H1 (cell line): ENCODE measurements at regions not wholly inside any gene's neighbourhood (a gene's known extent, or its start where the extent isn't known, plus 50 kb on each side); places are given as distances from the start of the nearest gene placed in this dataset.

Experiments
- GTF2F1 ChIP-seq: IDR thresholded peaks from 2 replicates; pipeline ENCODE4 v1.6.1; 2012; ENCODE audit warnings: low read depth, low read length, improper control_type of control experiment, borderline replicate concordance
- POLR2A ChIP-seq, 2 experiments: IDR thresholded peaks; 1 replicate in 1 of 2; 2 replicates in 1 of 2; pipeline ENCODE4 v1.6.1; 2011; ENCODE audit warnings: low read depth in 2 of 2, low read length in 2 of 2, mild to moderate bottlenecking in 2 of 2; ENCODE audit errors: control extremely low read depth in 1 of 2
- TAF7 ChIP-seq: optimal IDR thresholded peaks from 2 replicates; pipeline ENCODE3; 2011; ENCODE audit warnings: low read depth, mild to moderate bottlenecking, inconsistent platforms, low read length, moderate library complexity, borderline replicate concordance
- TBP ChIP-seq: IDR thresholded peaks from 2 replicates; pipeline ENCODE4 v1.6.1; 2011; ENCODE audit warnings: low read depth, low read length, improper control_type of control experiment
- TF ChIP-seq, protein P1 (sequence below): fragments of 300-600 bp; sonication (generic); IDR thresholded peaks from 2 replicates; pipeline ENCODE4 v1.7.1; 2012; ENCODE audit warnings: low read length, moderate library complexity, mild to moderate bottlenecking, inconsistent platforms; ENCODE audit not compliant: insufficient replicate concordance
- TF ChIP-seq, protein P2 (sequence below), 3 experiments: IDR thresholded peaks; 1 replicate in 2 of 3; 2 replicates in 1 of 3; pipeline versions ENCODE4 v1.5.1 to v1.6.1; 2011; ENCODE audit warnings: low read length in 3 of 3, mild to moderate bottlenecking in 3 of 3, inconsistent platforms in 2 of 3, low read depth in 1 of 3, moderate library complexity in 1 of 3; ENCODE audit not compliant: insufficient read depth in 1 of 3; ENCODE audit errors: control extremely low read depth in 1 of 3
- TF ChIP-seq, protein P3 (sequence below): IDR thresholded peaks from 2 replicates; pipeline ENCODE4 v1.6.1; 2012; ENCODE audit warnings: inconsistent platforms

DNA sequence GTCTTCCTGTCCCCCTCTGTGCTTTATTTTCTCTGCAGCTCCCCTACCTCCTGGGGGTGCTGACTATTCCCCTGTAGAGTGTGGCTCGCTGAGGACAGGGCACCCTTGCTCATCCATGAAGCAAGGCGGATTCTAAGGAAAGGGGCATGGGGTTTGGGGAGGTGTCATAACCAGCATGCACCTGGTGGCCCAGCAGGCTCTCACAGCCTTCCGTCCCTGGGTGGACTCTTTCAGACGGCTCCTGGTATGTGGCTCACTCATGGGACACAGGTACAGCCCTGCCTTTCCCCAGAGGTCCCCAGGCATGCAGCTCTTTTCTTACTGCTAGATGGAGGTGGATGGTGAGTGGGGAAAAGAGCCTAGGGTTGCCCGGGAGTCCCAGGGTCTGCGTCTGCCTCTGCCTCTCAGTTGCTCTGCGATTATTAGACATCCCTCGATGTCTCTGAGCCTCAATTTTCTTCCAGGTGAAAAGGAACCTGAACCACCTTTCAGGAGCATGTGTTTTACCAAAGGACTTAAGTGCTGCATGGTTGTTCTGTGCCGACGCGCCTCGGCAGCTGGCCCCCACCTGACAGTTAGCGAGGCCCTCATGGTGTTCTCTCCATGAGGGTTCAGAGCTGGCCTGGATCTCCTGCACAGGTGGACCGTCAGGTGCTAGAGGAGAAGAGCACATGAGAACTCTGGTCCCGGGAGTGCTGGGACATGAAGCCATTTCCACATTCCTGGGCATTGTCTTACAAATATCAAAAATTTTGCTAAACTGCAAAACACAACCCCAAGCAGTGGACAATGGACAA lies 172.5 kb upstream of the SHH start:
- TF ChIP-seq, protein P1, sequence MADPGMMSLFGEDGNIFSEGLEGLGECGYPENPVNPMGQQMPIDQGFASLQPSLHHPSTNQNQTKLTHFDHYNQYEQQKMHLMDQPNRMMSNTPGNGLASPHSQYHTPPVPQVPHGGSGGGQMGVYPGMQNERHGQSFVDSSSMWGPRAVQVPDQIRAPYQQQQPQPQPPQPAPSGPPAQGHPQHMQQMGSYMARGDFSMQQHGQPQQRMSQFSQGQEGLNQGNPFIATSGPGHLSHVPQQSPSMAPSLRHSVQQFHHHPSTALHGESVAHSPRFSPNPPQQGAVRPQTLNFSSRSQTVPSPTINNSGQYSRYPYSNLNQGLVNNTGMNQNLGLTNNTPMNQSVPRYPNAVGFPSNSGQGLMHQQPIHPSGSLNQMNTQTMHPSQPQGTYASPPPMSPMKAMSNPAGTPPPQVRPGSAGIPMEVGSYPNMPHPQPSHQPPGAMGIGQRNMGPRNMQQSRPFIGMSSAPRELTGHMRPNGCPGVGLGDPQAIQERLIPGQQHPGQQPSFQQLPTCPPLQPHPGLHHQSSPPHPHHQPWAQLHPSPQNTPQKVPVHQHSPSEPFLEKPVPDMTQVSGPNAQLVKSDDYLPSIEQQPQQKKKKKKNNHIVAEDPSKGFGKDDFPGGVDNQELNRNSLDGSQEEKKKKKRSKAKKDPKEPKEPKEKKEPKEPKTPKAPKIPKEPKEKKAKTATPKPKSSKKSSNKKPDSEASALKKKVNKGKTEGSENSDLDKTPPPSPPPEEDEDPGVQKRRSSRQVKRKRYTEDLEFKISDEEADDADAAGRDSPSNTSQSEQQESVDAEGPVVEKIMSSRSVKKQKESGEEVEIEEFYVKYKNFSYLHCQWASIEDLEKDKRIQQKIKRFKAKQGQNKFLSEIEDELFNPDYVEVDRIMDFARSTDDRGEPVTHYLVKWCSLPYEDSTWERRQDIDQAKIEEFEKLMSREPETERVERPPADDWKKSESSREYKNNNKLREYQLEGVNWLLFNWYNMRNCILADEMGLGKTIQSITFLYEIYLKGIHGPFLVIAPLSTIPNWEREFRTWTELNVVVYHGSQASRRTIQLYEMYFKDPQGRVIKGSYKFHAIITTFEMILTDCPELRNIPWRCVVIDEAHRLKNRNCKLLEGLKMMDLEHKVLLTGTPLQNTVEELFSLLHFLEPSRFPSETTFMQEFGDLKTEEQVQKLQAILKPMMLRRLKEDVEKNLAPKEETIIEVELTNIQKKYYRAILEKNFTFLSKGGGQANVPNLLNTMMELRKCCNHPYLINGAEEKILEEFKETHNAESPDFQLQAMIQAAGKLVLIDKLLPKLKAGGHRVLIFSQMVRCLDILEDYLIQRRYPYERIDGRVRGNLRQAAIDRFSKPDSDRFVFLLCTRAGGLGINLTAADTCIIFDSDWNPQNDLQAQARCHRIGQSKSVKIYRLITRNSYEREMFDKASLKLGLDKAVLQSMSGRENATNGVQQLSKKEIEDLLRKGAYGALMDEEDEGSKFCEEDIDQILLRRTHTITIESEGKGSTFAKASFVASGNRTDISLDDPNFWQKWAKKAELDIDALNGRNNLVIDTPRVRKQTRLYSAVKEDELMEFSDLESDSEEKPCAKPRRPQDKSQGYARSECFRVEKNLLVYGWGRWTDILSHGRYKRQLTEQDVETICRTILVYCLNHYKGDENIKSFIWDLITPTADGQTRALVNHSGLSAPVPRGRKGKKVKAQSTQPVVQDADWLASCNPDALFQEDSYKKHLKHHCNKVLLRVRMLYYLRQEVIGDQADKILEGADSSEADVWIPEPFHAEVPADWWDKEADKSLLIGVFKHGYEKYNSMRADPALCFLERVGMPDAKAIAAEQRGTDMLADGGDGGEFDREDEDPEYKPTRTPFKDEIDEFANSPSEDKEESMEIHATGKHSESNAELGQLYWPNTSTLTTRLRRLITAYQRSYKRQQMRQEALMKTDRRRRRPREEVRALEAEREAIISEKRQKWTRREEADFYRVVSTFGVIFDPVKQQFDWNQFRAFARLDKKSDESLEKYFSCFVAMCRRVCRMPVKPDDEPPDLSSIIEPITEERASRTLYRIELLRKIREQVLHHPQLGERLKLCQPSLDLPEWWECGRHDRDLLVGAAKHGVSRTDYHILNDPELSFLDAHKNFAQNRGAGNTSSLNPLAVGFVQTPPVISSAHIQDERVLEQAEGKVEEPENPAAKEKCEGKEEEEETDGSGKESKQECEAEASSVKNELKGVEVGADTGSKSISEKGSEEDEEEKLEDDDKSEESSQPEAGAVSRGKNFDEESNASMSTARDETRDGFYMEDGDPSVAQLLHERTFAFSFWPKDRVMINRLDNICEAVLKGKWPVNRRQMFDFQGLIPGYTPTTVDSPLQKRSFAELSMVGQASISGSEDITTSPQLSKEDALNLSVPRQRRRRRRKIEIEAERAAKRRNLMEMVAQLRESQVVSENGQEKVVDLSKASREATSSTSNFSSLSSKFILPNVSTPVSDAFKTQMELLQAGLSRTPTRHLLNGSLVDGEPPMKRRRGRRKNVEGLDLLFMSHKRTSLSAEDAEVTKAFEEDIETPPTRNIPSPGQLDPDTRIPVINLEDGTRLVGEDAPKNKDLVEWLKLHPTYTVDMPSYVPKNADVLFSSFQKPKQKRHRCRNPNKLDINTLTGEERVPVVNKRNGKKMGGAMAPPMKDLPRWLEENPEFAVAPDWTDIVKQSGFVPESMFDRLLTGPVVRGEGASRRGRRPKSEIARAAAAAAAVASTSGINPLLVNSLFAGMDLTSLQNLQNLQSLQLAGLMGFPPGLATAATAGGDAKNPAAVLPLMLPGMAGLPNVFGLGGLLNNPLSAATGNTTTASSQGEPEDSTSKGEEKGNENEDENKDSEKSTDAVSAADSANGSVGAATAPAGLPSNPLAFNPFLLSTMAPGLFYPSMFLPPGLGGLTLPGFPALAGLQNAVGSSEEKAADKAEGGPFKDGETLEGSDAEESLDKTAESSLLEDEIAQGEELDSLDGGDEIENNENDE = no peak
- TF ChIP-seq, protein P2, sequence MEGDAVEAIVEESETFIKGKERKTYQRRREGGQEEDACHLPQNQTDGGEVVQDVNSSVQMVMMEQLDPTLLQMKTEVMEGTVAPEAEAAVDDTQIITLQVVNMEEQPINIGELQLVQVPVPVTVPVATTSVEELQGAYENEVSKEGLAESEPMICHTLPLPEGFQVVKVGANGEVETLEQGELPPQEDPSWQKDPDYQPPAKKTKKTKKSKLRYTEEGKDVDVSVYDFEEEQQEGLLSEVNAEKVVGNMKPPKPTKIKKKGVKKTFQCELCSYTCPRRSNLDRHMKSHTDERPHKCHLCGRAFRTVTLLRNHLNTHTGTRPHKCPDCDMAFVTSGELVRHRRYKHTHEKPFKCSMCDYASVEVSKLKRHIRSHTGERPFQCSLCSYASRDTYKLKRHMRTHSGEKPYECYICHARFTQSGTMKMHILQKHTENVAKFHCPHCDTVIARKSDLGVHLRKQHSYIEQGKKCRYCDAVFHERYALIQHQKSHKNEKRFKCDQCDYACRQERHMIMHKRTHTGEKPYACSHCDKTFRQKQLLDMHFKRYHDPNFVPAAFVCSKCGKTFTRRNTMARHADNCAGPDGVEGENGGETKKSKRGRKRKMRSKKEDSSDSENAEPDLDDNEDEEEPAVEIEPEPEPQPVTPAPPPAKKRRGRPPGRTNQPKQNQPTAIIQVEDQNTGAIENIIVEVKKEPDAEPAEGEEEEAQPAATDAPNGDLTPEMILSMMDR (IDR thresholded peaks at IDR 0.05; ENCODE audit: control extremely low read depth in 1 of 3, insufficient read depth in 1 of 3, low read depth in 1 of 3, low read length in 3 of 3) = no peak
- TF ChIP-seq POLR2A (IDR thresholded peaks at IDR 0.05; ENCODE audit: control extremely low read depth in 1 of 2, low read depth in 2 of 2, low read length in 2 of 2) = no peak
- TF ChIP-seq TBP = no peak
- TF ChIP-seq, protein P3, sequence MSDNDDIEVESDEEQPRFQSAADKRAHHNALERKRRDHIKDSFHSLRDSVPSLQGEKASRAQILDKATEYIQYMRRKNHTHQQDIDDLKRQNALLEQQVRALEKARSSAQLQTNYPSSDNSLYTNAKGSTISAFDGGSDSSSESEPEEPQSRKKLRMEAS = no peak
- TF ChIP-seq TAF7 = no peak
- no peak for TF ChIP-seq GTF2F1
